ENCODE measurements at regions not wholly inside any gene's neighbourhood (a gene's known extent, or its start where the extent isn't known, plus 50 kb on each side); places are given as distances from the start of the nearest gene placed in this dataset.

- DNase-seq: no peak
These were observed 87.4 kb upstream of the FZD10 start for GRCh38 chr12:130074661-130075406.

- DNase-seq: no peak
These were observed 86.7 kb upstream of the FZD10 start for GRCh38 chr12:130075497-130076076.

DNA sequence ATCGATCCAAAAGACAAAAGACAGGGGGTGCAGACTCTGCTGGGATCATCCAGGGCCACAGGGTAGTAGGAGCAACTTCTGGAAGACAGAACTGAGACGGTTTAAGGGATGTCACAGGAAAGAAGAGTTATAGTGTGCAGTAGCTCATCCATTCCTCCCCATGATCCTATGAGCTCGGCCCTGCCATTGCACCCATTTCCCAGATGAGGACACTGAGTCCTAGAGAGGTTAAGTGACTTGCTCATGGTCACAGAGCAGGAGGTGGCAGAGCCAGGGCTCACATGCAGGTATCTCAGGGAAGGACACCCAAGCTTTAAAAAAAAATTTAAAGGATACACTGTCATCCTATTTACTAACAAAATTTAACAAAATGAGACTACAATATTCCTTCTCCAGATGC lies 86.1 kb upstream of the FZD10 start:
- no peak for DNase-seq

GRCh38 chr12:130076752-130077151 lies 85.5 kb upstream of the FZD10 start:
- no peak for DNase-seq

- DNase-seq: no peak
These were observed 83.4 kb upstream of the FZD10 start for GRCh38 chr12:130078852-130079251.

- DNase-seq: no peak
These were observed 83.0 kb upstream of the FZD10 start for GRCh38 chr12:130079279-130079678.

- DNase-seq: no peak
These were observed 82.1 kb upstream of the FZD10 start for GRCh38 chr12:130080205-130080604.

- DNase-seq: no peak
These were observed 81.0 kb upstream of the FZD10 start for GRCh38 chr12:130081117-130081805.

DNA sequence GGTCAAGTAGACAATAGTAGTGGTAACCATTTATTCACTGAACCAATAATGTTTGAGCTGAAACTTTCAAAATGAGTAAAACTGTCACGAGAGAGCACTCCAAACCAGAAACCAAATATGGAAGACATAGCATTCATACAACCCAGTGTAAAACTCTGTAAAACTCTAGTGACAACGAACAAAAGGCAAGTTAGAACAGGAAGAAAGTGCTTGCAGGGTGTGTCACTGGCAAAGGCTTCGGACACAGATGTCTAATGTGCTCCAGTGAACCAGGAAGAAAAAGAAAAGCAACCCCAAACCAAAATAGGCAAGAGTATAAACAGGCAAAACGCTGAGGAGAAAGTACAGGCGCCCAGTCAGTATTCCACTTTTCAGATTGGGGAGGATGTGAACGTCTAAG lies 79.3 kb upstream of the FZD10 start:
- DNase-seq: no peak

DNA sequence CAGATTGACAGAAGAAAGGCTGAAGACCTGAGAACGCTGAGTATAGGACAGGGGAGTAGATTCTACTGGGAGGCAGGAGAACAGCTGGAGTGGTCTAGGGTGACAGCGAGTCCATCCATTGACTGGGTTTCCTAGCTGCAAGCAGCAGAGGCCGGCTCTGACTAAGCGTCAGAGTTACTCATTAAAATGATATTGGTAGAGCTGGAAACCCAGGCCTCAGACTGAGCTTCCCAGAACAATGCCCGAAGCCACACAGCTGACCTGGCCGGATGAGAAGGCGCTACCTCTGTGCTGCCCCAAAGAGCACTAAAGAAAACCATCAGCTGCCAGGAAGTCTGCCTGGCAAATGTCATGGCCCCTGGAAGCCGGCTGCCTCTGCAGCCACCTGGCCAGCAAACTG lies 78.5 kb upstream of the FZD10 start:
- DNase-seq: no peak

DNA sequence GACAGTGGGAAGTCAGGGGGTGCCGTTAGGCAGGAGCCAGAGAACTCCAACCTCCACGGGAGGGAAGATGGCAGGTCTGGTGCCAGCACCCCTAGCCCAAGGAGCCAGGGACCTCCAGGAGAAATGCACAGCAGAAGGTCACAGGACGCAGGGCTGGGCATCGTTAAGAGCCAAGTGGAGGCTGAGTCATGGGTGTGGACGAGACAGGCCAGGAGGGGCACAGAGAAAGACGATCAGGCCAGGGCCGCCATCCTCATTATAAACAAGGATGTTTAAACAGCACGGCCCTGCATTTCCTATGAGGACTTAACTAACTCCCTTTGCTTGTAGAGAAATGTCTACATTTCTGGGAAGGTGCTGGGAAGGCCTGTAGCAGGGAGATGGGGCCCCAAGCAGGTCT lies 77.9 kb upstream of the FZD10 start:
- DNase-seq: no peak

DNA sequence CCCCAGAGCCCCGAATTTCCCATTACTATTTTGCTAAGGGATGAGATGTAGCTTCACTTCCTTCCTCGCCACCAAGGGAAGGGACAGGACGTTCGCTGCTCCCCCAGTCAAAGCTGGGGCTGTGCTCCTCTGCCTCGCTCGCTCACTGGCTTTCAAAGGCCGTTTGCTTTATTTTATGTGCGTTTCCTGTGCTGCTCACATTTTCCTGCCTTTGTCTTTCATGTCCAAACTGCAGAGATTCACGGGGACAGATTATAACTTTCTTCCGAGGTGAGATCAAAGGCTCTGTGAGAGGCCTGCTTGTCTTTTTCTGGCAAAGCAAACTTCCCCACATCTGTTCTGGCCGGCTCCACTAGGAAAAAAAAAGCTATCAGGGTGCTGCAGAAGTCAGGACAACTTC lies 76.0 kb upstream of the FZD10 start:
- DNase-seq: no peak

DNA sequence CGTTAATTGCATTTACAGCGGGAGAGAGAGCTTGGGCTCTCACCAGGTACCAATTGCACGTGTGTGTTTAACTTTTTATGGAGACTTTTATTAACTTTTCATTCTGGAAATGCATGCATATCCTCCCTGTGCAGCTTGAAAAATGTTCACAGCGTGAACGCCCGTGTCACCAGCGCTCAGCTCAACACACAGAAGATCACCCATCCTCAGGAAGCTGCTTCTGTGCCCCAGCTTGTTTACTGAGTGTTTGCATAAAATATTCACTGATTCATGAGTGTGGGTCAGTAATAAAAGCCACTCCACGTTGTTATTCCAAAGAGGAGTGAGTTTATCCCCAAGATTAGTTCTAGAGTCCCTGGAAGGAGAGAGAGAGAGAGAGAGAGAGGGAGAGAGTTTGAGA lies 75.5 kb upstream of the FZD10 start:
- DNase-seq: no peak

- DNase-seq: no peak
These were observed 75.0 kb upstream of the FZD10 start for GRCh38 chr12:130087222-130087621.

GRCh38 chr12:130088504-130088903 lies 73.8 kb upstream of the FZD10 start:
- DNase-seq: no peak

DNA sequence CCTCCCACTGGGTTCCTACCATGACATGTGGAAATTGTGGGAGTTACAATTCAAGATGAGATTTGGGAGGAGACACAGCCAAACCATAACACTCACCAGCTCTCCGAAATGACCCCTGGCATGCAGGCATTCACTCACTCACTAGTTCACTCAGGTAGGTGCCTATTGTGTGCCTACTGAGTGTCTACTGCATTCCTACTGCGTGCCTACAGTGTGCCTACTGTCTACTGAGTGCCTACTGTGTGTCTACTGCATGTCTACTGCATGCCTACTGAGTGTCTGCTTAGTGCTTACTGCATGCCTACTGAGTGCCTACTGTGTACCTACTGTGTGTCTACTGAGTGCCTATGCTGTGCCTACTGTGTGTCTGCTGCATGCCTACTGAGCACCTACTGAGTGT lies 71.7 kb upstream of the FZD10 start:
- no peak for DNase-seq

- DNase-seq: no peak
These were observed 68.9 kb upstream of the FZD10 start for GRCh38 chr12:130093380-130093779.

GRCh38 chr12:130097342-130097741 lies 64.9 kb upstream of the FZD10 start:
- DNase-seq: no peak

DNA sequence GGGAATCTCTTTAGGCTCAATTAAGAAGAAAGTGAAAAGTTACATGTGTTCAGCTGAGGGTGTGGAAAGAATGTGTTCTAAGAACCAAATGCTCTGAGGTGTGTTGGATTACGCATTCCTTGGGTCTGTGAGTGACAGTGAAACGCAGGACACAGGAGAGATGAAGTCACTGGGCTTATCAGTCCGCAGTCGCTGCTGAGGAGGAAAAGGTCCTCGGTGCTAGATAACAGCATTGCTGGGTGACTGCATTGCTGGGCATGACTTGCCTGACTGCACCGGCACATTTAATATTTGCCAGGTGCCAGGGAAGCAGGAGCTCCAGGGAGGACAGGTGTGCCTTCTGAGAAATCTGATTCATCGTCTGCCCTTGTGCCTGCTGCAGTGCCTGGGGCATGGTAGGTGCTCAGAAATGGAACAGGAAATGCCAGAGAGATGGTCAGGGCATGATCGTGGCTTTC lies 64.4 kb upstream of the FZD10 start:
- DNase-seq: no peak

DNA sequence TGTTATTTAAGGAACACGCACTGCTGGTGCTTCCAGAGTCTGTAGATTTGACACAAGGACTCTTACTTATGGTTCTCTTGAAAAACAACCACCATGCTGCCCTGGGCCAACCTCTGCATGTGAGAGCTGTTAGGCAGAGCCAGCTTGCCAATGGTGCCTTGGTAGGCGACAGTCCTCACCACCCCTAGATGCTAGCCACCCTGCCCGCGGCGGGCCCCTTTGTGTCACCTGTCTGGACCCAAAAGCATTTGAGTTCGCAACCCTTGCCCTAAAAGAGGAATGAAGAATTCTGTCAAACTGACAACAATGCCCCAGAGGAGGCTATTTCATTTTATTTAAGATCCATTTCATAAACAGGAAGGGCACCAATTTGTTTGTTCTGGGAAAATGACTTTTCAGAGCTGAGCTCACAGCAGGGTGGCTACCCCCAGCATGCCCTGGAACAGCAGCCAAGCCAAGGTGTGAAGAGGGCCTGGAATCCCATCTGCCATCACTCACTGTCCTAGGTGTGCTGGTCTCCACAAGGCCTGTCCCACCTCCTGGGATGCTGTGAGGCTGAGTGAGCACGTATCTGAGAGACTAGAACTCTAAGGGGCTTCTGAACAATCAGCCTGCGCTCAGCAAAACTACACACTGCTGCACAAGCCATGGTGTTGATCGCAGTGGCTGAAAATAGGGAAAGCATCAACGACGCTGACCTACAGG lies 63.8 kb upstream of the FZD10 start:
- no peak for DNase-seq

- DNase-seq: no peak
These were observed 61.5 kb upstream of the FZD10 start for GRCh38 chr12:130100634-130101362.

DNA sequence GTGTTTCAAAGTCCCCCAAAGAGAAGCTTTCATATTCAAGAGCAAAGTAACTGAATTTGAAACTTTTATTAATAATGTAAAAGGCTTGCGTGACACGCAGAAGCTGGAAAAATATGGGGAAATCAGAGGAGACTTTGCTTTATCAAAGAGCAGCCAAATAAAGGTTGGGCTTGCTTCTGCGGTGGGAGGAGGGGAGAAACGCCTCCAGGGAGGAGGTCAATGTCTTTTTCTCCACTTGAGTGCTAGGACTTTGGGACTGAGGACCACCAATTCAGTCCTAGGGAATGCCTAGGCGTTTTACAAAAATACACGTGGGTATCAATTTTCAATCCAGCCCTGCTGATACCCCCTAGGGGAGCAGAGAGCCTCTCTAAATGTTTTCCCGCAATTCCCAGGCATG lies 60.9 kb upstream of the FZD10 start:
- no peak for DNase-seq

DNA sequence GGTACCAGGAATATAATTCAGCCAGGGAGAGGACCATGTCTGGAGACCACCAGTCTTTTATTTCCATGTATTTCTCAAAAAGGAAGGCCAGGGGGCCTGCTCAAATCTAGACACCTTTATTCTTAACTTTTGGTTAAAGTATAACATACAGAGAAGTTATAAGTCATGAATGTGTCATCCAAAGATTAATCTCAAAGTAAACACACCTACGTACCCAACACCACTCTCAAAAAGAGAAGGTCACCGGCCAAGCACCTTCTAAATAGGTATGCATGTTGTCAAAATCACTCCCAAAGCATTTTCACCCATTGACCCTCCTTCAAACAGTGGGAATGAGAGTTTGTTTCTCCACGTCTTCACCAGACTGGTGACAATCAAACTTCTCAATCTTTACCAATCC lies 60.0 kb upstream of the FZD10 start:
- no peak for DNase-seq
